ENCODE measurements at regions not wholly inside any gene's neighbourhood (a gene's known extent, or its start where the extent isn't known, plus 50 kb on each side); places are given as distances from the start of the nearest gene placed in this dataset.
"Not testable (repeated sequence)": the region's sequence is repeated elsewhere in the genome, so short reads cannot be mapped to it uniquely, and the experiment has no call there.

DNA sequence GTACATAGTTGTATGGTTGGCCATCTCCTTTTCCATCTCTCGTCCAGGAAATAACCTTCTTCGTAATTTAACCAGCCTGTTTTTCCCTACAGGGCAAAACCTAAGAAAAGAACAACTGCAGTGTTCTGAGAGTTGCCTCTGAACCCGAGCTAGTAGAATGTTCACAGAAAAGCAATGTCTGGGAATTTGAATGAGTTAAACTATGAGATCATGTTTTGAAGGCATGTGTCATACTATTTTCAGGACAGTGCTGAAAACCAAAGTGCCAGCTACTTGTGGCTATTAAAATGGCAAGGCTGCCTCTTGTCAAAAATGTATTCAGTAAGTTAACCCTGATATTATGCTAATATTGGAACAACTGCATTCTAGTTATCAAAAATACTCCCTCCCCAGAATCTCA lies 482.9 kb upstream of the SPRED2 start:
- Histone ChIP-seq H3K27me3 (replicated peaks) (no peaks in the 10 kb centered on the region; the same call in 1 of the 2 replicates), H3K4me1 (replicated peaks) (no peaks in the 10 kb centered on the region), H3K4me3 (no peak overlapping the region), H3K36me3 (no peaks in the 10 kb centered on the region), H3K9me3 (replicated peaks) (no peaks in the 10 kb centered on the region), H3K27ac (no peak overlapping the region)
- no peak for DNase-seq (ENCODE audit: low read depth in 1 of 2, low spot score in 2 of 2)

GRCh38 chr2:65914244-65914786 lies 481.9 kb upstream of the SPRED2 start:
- DNase-seq (ENCODE audit: low read depth in 1 of 2, low spot score in 2 of 2), result no peak
- Histone ChIP-seq H3K9me3 (replicated peaks) (no peaks in the 10 kb centered on the region), H3K36me3 (no peaks in the 10 kb centered on the region)

GRCh38 chr2:65913813-65914212 lies 481.4 kb upstream of the SPRED2 start:
- Histone ChIP-seq H3K9me3 (replicated peaks) (no peaks in the 10 kb centered on the region), H3K27me3 (replicated peaks) (no peaks in the 10 kb centered on the region; the same call in 1 of the 2 replicates), H3K27ac (no peak overlapping the region), H3K4me3 (no peak overlapping the region), H3K4me1 (replicated peaks) (no peaks in the 10 kb centered on the region), H3K36me3 (no peaks in the 10 kb centered on the region)
- no peak for DNase-seq (ENCODE audit: low read depth in 1 of 2, low spot score in 2 of 2)

More at GRCh38 chr2:65914244-65914786, 481.9 kb upstream of the SPRED2 start:
- no peak overlapping the region for H3K4me3 ChIP-seq
- no peak overlapping the region for H3K27ac ChIP-seq
- no peaks in the 10 kb centered on the region; the same call in 1 of the 2 replicates for H3K27me3 ChIP-seq (replicated peaks)
- no peaks in the 10 kb centered on the region for H3K4me1 ChIP-seq (replicated peaks)

DNA sequence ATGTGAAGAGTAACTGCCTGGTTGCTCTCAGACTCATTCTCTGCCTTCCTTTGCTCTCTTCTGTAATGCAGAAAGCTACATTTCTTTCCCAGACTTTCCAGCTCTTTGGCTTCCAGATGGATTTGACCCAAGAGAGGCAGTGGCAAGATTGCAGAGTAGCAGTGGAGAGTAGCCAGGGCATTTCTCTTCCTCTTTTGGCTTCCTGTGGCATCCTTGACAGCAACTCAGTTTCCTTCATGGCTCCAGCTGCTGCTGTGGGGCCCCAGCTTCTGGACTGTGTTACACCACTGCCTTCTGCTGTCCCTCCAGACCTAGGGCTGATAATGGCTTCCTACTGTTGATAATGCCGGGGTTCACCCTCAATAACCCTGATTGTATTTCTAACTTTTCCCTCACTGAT lies 469.4 kb upstream of the SPRED2 start:
- H3K4me1 ChIP-seq (replicated peaks), result no peaks in the 10 kb centered on the region
- no peak for DNase-seq (ENCODE audit: low read depth in 1 of 2, low spot score in 2 of 2)
- no peaks in the 10 kb centered on the region for H3K9me3 ChIP-seq (replicated peaks)

GRCh38 chr2:65896446-65896845 lies 464.0 kb upstream of the SPRED2 start:
- H3K4me3 ChIP-seq, result no peak overlapping the region
- H3K4me1 ChIP-seq (replicated peaks), result no peaks in the 10 kb centered on the region
- peaks cover 4% of the 10 kb centered on the region for H3K27me3 ChIP-seq (replicated peaks)
- no peak overlapping the region for H3K27ac ChIP-seq
- no peaks in the 10 kb centered on the region for H3K36me3 ChIP-seq
- no peak for DNase-seq (ENCODE audit: low read depth in 1 of 2, low spot score in 2 of 2)
- H3K9me3 ChIP-seq (replicated peaks), result no peaks in the 10 kb centered on the region

More for the DNA sequence above, 469.4 kb upstream of the SPRED2 start:
- Histone ChIP-seq H3K27me3 (replicated peaks) (peaks cover 9% of the 10 kb centered on the region), H3K4me3 (no peak overlapping the region), H3K36me3 (no peaks in the 10 kb centered on the region), H3K27ac (no peak overlapping the region)

- not testable (repeated sequence) for H3K27ac ChIP-seq; H3K27me3 ChIP-seq (replicated peaks); H3K36me3 ChIP-seq; H3K4me1 ChIP-seq (replicated peaks); DNase-seq (ENCODE audit: low read depth in 1 of 2, low spot score in 2 of 2); H3K9me3 ChIP-seq (replicated peaks); H3K4me3 ChIP-seq
Observed at GRCh38 chr2:65890131-65890530, 457.7 kb upstream of the SPRED2 start.

- Histone ChIP-seq H3K9me3 (replicated peaks) (no peaks in the 10 kb centered on the region), H3K27me3 (replicated peaks) (no peaks in the 10 kb centered on the region), H3K36me3 (no peaks in the 10 kb centered on the region), H3K4me3 (no peak overlapping the region), H3K27ac (no peak overlapping the region), H3K4me1 (replicated peaks) (no peaks in the 10 kb centered on the region)
- DNase-seq (ENCODE audit: low read depth in 1 of 2, low spot score in 2 of 2), result no peak
Observed at GRCh38 chr2:65885266-65885665, 452.9 kb upstream of the SPRED2 start.

DNA sequence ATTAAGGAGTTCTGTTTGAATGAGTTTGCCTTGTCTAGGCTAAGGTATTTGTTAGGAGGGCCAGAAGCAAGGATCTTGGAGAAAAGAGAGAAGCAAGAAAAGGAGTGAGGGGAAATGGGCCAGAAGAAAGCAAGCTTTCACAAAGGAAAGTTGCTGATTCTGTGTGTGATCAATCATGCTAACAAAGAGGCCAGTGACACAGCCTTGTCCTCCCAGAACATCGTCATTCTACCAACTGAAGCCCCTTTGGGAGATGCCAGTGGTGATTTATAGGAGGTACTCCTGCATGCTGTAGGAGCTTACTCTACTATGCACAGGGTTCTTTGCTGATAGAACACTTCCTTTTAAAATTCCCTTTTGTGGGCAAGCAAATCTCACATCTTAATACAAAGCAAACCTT lies 449.2 kb upstream of the SPRED2 start:
- H3K27me3 ChIP-seq (replicated peaks), result no peaks in the 10 kb centered on the region
- H3K27ac ChIP-seq, result no peak overlapping the region
- DNase-seq (ENCODE audit: low read depth in 1 of 2, low spot score in 2 of 2), result no peak

GRCh38 chr2:65880436-65880835 lies 448.0 kb upstream of the SPRED2 start:
- DNase-seq (ENCODE audit: low read depth in 1 of 2, low spot score in 2 of 2), result no peak
- Histone ChIP-seq H3K27me3 (replicated peaks) (no peaks in the 10 kb centered on the region), H3K4me3 (no peak overlapping the region), H3K36me3 (no peaks in the 10 kb centered on the region), H3K4me1 (replicated peaks) (peaks cover 22% of the 10 kb centered on the region), H3K9me3 (replicated peaks) (no peaks in the 10 kb centered on the region), H3K27ac (no peak overlapping the region)

More for the DNA sequence above, 449.2 kb upstream of the SPRED2 start:
- H3K4me1 ChIP-seq (replicated peaks), result peaks cover 20% of the 10 kb centered on the region
- H3K9me3 ChIP-seq (replicated peaks), result no peaks in the 10 kb centered on the region
- no peak overlapping the region for H3K4me3 ChIP-seq
- H3K36me3 ChIP-seq, result no peaks in the 10 kb centered on the region

- no peak for DNase-seq (ENCODE audit: low read depth in 1 of 2, low spot score in 2 of 2)
- no peak overlapping the region for H3K4me3 ChIP-seq
- no peaks in the 10 kb centered on the region for H3K27me3 ChIP-seq (replicated peaks)
- H3K36me3 ChIP-seq, result no peaks in the 10 kb centered on the region
- H3K4me1 ChIP-seq (replicated peaks), result peaks cover 22% of the 10 kb centered on the region
- H3K9me3 ChIP-seq (replicated peaks), result no peaks in the 10 kb centered on the region
- peak overlapping the region; percentile 77 for H3K27ac ChIP-seq
Observed at GRCh38 chr2:65878011-65878340, 445.6 kb upstream of the SPRED2 start.

DNA sequence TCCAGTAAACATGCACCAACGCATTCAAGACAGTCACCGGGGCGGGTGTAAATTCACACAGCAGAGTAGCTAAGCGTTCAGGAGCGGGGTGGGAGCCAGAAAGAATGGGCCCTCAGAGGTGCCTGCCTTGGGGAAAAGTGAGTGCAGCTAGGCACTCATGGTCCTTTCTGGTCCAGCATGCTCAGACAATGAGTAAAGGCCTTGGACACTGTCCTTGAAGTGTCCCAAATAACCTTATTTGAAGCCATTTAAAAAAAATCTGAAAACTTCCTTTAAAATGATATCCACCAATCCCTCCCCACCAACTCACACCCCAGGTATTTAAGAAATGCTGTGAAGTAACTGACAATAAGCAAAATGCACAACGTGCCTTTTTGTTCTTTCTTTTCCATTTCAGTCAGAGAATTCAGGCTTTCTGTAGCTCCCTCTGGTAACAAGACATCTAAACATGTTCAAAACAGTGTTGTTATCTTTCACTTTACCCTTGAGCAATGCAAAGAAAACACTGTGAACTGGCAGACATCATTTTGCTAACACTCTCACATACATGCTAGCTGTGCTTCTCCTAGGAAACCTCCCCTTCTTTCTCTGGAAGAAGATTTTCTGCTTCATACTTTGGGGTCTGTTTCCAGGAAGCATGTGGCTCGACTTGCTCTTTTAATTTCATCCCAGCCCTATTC lies 445.1 kb upstream of the SPRED2 start:
- H3K27ac ChIP-seq, result peak overlapping the region; percentile 77
- no peaks in the 10 kb centered on the region for H3K36me3 ChIP-seq
- no peaks in the 10 kb centered on the region for H3K9me3 ChIP-seq (replicated peaks)
- H3K27me3 ChIP-seq (replicated peaks), result no peaks in the 10 kb centered on the region
- H3K4me1 ChIP-seq (replicated peaks), result peaks cover 22% of the 10 kb centered on the region
- DNase-seq (ENCODE audit: low read depth in 1 of 2, low spot score in 2 of 2), result peak; percentile 46 to 66
- H3K4me3 ChIP-seq, result no peak overlapping the region

DNA sequence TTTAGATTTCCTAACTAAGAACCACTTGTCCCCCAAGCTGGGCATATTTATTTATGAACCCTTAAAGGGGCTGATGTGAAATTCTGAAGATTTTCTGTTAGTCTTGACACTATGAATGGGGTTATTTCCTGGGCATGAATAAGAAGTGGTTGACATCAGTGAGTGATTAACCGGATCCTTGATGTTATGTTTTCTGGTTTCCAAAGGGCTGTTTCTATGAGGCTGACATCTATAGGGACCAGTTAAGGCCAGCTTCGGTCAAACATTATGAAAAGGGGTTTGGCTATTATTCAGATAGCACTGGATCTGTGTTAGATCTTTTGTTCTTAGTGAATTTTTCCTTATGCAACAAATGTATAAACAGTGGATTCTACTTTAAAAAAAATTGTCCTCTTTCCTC lies 443.7 kb upstream of the SPRED2 start:
- DNase-seq (ENCODE audit: low read depth in 1 of 2, low spot score in 2 of 2), result no peak
- Histone ChIP-seq H3K9me3 (replicated peaks) (no peaks in the 10 kb centered on the region), H3K27me3 (replicated peaks) (no peaks in the 10 kb centered on the region), H3K4me1 (replicated peaks) (peaks cover 22% of the 10 kb centered on the region), H3K36me3 (no peaks in the 10 kb centered on the region), H3K27ac (no peak overlapping the region), H3K4me3 (no peak overlapping the region)

GRCh38 chr2:65870826-65871225 lies 438.4 kb upstream of the SPRED2 start:
- Histone ChIP-seq H3K9me3 (replicated peaks) (no peaks in the 10 kb centered on the region), H3K27me3 (replicated peaks) (peaks cover 8% of the 10 kb centered on the region), H3K36me3 (no peaks in the 10 kb centered on the region), H3K4me3 (no peak overlapping the region), H3K4me1 (replicated peaks) (no peaks in the 10 kb centered on the region), H3K27ac (no peak overlapping the region)
- no peak for DNase-seq (ENCODE audit: low read depth in 1 of 2, low spot score in 2 of 2)

- no peak overlapping the region for H3K27ac ChIP-seq
- DNase-seq (ENCODE audit: low read depth in 1 of 2, low spot score in 2 of 2), result no peak
- no peaks in the 10 kb centered on the region for H3K36me3 ChIP-seq
- H3K4me3 ChIP-seq, result no peak overlapping the region
- no peaks in the 10 kb centered on the region for H3K9me3 ChIP-seq (replicated peaks)
- no peaks in the 10 kb centered on the region for H3K4me1 ChIP-seq (replicated peaks)
- peaks cover 13% of the 10 kb centered on the region for H3K27me3 ChIP-seq (replicated peaks)
Observed at GRCh38 chr2:65869296-65869695, 436.9 kb upstream of the SPRED2 start.

- Histone ChIP-seq H3K27ac (no peak overlapping the region), H3K27me3 (replicated peaks) (peaks cover 13% of the 10 kb centered on the region), H3K4me1 (replicated peaks) (no peaks in the 10 kb centered on the region), H3K9me3 (replicated peaks) (no peaks in the 10 kb centered on the region), H3K4me3 (no peak overlapping the region), H3K36me3 (no peaks in the 10 kb centered on the region)
- DNase-seq (ENCODE audit: low read depth in 1 of 2, low spot score in 2 of 2), result no peak
Observed at GRCh38 chr2:65868177-65868576, 435.8 kb upstream of the SPRED2 start.

Data from SJSA1 (cell line).